ENCODE measurements at regions not wholly inside any gene's neighbourhood (a gene's known extent, or its start where the extent isn't known, plus 50 kb on each side); places are given as distances from the start of the nearest gene placed in this dataset.
"Not testable (repeated sequence)": the region's sequence is repeated elsewhere in the genome, so short reads cannot be mapped to it uniquely, and the experiment has no call there.

DNA sequence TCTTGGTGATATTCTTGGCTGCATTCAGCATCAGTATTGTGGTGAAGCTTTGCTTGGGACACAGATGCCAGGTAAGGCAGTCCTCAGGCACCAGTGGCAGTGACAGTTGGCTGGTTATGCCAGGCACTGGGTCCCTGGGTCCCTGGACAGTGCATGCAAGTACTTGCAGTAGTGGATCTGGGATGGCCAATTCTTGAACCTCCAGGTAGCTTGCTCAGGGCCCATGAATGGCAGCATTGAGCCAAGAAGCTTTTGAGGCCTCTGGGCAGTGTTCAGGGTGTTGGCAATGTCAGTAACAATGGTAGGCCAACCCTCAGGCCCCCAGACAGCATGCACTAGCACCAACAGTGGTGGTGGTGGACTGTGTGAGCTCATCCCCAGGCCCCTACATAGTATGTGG lies 106.8 kb upstream of the ANXA10 start:
- Histone ChIP-seq H3K27me3 (ENCODE audit: insufficient read depth, low read length, poor library complexity, severe bottlenecking) (no peaks in the 10 kb centered on the region), H3K4me3 (ENCODE audit: low read length) (no peak overlapping the region), H3K27ac (ENCODE audit: low read depth, low read length) (no peak overlapping the region), H3K4me1 (ENCODE audit: insufficient read depth, low read length) (no peaks in the 10 kb centered on the region), H3K36me3 (ENCODE audit: insufficient read depth, low read length) (no peaks in the 10 kb centered on the region), H3K9me3 (ENCODE audit: low read length) (no peaks in the 10 kb centered on the region)
- POLR2A ChIA-PET: no interaction called here
- H3K36me3 Mint-ChIP-seq: no peaks in the 10 kb centered on the region
- no peaks in the 10 kb centered on the region for H3K4me1 Mint-ChIP-seq
- no peaks in the 10 kb centered on the region for H3K27me3 Mint-ChIP-seq
- H3K9me3 Mint-ChIP-seq: peaks cover 7 to 21% (median 12%) of the 10 kb centered on the region in 5 donors
- no peak for DNase-seq
- no peak overlapping the region for H3K4me3 Mint-ChIP-seq
- H3K27ac Mint-ChIP-seq: no peak overlapping the region
- CTCF ChIA-PET: no interaction called here

DNA sequence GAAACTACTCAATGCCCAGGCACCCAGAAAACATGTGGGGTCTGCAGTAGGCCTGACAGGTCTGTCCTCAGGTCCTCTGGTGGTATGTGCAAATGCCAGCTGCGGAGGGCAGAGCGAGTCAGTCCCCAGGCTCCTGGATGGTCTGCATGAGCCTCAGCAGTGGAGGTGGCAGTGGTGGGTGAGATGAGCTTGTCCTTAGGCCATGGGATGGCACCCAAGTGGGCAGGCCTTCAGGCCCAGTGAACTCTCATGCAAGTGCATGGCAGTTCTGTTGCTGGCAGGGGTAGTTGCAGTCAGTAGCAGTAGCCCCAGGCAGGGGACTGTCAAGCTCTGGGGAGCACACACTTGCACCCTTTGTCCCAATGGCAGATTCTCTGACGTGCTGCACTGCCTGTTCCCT lies 106.3 kb upstream of the ANXA10 start:
- Histone ChIP-seq H3K27me3 (ENCODE audit: insufficient read depth, low read length, poor library complexity, severe bottlenecking) (no peaks in the 10 kb centered on the region), H3K27ac (ENCODE audit: low read depth, low read length) (no peak overlapping the region), H3K4me1 (ENCODE audit: insufficient read depth, low read length) (no peaks in the 10 kb centered on the region), H3K9me3 (ENCODE audit: low read length) (no peaks in the 10 kb centered on the region), H3K4me3 (ENCODE audit: low read length) (no peak overlapping the region), H3K36me3 (ENCODE audit: insufficient read depth, low read length) (no peaks in the 10 kb centered on the region)
- DNase-seq: no peak
- Mint-ChIP-seq H3K9me3 (peaks cover 7 to 17% (median 12%) of the 10 kb centered on the region in 5 donors), H3K4me3 (no peak overlapping the region), H3K4me1 (no peaks in the 10 kb centered on the region), H3K27me3 (no peaks in the 10 kb centered on the region), H3K27ac (no peak overlapping the region), H3K36me3 (no peaks in the 10 kb centered on the region)
- ChIA-PET POLR2A (no interaction called here), CTCF (no interaction called here)

DNA sequence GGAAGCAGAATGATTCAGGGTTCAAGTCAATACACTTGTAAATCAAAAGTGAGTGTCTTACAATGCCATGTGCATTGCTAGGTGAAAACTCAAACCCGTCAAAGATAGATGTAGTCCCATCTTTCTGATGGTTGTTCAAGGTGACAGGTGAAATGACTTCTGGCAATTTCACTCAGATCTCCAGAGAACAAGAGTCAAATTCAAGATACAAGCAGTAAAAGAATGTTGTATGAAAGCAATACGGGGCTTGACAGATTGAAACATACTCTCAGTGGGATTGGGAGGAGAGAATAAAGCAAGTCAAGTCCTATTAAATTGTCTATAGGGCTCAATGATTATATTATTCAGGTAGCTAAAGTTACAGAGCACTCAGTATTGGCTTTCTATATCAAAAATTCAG lies 105.1 kb upstream of the ANXA10 start:
- DNase-seq: no peak
- CTCF ChIA-PET: no interaction called here
- Mint-ChIP-seq H3K9me3 (peaks cover 7 to 13% (median 12%) of the 10 kb centered on the region in 5 donors), H3K27ac (no peak overlapping the region), H3K4me1 (no peaks in the 10 kb centered on the region), H3K4me3 (no peak overlapping the region), H3K27me3 (no peaks in the 10 kb centered on the region), H3K36me3 (no peaks in the 10 kb centered on the region)
- H3K27ac ChIP-seq (ENCODE audit: low read depth, low read length): no peak overlapping the region
- H3K36me3 ChIP-seq (ENCODE audit: insufficient read depth, low read length): no peaks in the 10 kb centered on the region
- no peak overlapping the region for H3K4me3 ChIP-seq (ENCODE audit: low read length)
- POLR2A ChIA-PET: no interaction called here
- H3K27me3 ChIP-seq (ENCODE audit: insufficient read depth, low read length, poor library complexity, severe bottlenecking): no peaks in the 10 kb centered on the region
- H3K4me1 ChIP-seq (ENCODE audit: insufficient read depth, low read length): no peaks in the 10 kb centered on the region
- no peaks in the 10 kb centered on the region for H3K9me3 ChIP-seq (ENCODE audit: low read length)

DNA sequence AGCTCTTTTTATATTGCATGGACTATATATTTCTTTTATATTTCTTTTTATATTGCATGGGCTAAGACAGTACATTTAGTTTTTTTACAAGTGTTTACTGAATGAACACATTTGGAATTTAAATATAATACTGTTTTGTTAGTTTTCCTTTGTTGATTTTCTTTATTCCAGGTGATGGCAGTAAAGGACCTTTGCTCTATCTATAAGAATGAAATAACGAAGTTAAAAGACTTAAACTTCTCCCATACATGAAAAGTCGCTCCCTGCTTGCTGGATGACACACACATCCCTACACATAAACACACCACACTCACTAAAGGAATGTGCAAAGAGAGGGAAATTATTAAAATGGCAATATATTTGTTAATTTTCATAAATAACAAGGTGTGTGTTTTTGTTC lies 102.5 kb upstream of the ANXA10 start:
- Histone ChIP-seq H3K27ac (ENCODE audit: low read depth, low read length) (no peak overlapping the region), H3K9me3 (ENCODE audit: low read length) (no peaks in the 10 kb centered on the region), H3K4me3 (ENCODE audit: low read length) (no peak overlapping the region), H3K27me3 (ENCODE audit: insufficient read depth, low read length, poor library complexity, severe bottlenecking) (no peaks in the 10 kb centered on the region), H3K4me1 (ENCODE audit: insufficient read depth, low read length) (no peaks in the 10 kb centered on the region), H3K36me3 (ENCODE audit: insufficient read depth, low read length) (no peaks in the 10 kb centered on the region)
- Mint-ChIP-seq H3K27ac (no peak overlapping the region), H3K36me3 (no peaks in the 10 kb centered on the region), H3K4me1 (no peaks in the 10 kb centered on the region), H3K4me3 (no peak overlapping the region), H3K9me3 (peaks cover 0 to 8% (median 6%) of the 10 kb centered on the region in 5 donors), H3K27me3 (no peaks in the 10 kb centered on the region)
- ChIA-PET CTCF (no interaction called here), POLR2A (no interaction called here)
- no peak for DNase-seq

DNA sequence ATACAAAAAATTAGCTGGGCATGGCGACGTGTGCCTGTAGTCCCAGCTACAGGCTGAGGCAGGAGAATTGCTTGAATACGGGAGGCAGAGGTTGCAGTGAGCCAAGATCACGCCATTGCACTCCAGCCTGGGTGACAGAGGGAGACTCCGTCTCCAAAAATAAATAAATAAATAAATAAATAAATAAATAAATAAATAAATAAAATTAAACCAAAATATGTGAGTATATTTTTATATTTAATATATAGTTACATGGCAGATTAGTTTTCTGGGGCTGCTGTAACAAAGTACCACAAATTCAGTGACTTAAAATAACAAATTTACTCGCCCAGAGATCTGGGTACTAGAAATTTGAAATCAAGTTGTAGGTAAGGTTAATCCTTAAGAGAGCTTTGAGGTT lies 84.2 kb upstream of the ANXA10 start:
- H3K9me3 Mint-ChIP-seq; H3K27me3 Mint-ChIP-seq; H3K27me3 ChIP-seq (ENCODE audit: insufficient read depth, low read length, poor library complexity, severe bottlenecking); H3K9me3 ChIP-seq (ENCODE audit: low read length); H3K4me1 Mint-ChIP-seq; H3K4me3 ChIP-seq (ENCODE audit: low read length); H3K4me3 Mint-ChIP-seq; DNase-seq; H3K36me3 ChIP-seq (ENCODE audit: insufficient read depth, low read length); CTCF ChIA-PET; H3K4me1 ChIP-seq (ENCODE audit: insufficient read depth, low read length); H3K27ac ChIP-seq (ENCODE audit: low read depth, low read length); H3K27ac Mint-ChIP-seq; H3K36me3 Mint-ChIP-seq; POLR2A ChIA-PET: not testable (repeated sequence)

DNA sequence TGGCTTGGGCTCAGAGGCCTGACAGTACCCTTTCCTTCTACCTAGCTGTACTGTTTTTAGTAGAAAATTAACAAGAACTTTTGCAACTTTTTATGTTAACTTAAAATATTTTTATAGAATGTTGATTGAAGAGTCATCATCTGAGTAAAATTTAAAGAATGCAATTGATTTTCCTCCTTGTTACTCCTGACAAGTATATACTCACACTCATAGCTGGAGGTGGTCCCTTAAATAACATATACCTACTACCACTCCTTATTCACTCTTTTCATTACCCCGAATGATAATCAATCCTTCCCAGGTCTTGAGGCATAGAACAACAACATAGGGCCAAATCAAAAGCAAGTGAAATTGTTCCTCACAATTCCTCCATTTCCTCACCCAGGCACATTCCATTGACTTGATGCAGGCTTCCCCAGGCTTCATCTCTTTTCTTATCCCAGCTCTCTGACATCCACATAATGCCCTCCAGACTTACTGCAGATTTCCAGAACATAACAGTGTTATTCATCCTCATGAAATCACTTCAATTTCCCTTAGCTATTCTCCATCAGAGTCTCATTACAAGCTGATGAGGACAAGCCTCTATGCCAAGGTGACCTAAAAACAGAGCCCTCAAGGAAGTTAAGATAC lies 73.2 kb upstream of the ANXA10 start:
- Mint-ChIP-seq H3K4me3 (no peak overlapping the region), H3K4me1 (no peaks in the 10 kb centered on the region), H3K9me3 (peaks cover 0 to 12% (median 4%) of the 10 kb centered on the region in 5 donors), H3K27ac (no peak overlapping the region), H3K27me3 (no peaks in the 10 kb centered on the region), H3K36me3 (no peaks in the 10 kb centered on the region)
- Histone ChIP-seq H3K4me1 (ENCODE audit: insufficient read depth, low read length) (no peaks in the 10 kb centered on the region), H3K36me3 (ENCODE audit: insufficient read depth, low read length) (no peaks in the 10 kb centered on the region), H3K9me3 (ENCODE audit: low read length) (no peaks in the 10 kb centered on the region), H3K27ac (ENCODE audit: low read depth, low read length) (no peak overlapping the region), H3K27me3 (ENCODE audit: insufficient read depth, low read length, poor library complexity, severe bottlenecking) (no peaks in the 10 kb centered on the region), H3K4me3 (ENCODE audit: low read length) (no peak overlapping the region)
- DNase-seq: no peak
- ChIA-PET POLR2A (no interaction called here), CTCF (no interaction called here)

DNA sequence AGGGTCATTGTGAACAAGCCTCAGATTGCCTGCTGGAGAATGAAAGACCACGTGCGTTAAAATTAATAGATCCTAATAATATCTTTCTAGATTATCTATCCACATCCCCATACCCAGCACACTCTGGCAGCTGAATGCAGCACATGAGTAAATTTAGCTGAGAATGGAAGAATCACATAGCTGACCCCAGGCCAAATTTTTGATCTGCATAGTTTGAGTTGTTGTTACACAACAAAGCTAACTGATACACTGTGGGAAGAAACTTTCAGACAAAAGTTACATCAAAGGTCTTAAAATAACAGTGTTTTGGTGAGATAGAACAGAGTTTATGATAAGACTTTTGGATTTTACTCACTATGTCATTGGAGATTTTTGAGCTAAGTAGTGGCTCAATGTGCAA lies 72.4 kb upstream of the ANXA10 start:
- Histone ChIP-seq H3K4me1 (ENCODE audit: insufficient read depth, low read length) (no peaks in the 10 kb centered on the region), H3K27ac (ENCODE audit: low read depth, low read length) (no peak overlapping the region), H3K4me3 (ENCODE audit: low read length) (no peak overlapping the region), H3K27me3 (ENCODE audit: insufficient read depth, low read length, poor library complexity, severe bottlenecking) (no peaks in the 10 kb centered on the region), H3K9me3 (ENCODE audit: low read length) (no peaks in the 10 kb centered on the region), H3K36me3 (ENCODE audit: insufficient read depth, low read length) (no peaks in the 10 kb centered on the region)
- Mint-ChIP-seq H3K4me3 (no peak overlapping the region), H3K9me3 (peaks cover 0 to 12% (median 4%) of the 10 kb centered on the region in 5 donors), H3K4me1 (no peaks in the 10 kb centered on the region), H3K27me3 (no peaks in the 10 kb centered on the region), H3K36me3 (no peaks in the 10 kb centered on the region), H3K27ac (no peak overlapping the region)
- no peak for DNase-seq
- CTCF ChIA-PET: no interaction called here
- POLR2A ChIA-PET: no interaction called here

DNA sequence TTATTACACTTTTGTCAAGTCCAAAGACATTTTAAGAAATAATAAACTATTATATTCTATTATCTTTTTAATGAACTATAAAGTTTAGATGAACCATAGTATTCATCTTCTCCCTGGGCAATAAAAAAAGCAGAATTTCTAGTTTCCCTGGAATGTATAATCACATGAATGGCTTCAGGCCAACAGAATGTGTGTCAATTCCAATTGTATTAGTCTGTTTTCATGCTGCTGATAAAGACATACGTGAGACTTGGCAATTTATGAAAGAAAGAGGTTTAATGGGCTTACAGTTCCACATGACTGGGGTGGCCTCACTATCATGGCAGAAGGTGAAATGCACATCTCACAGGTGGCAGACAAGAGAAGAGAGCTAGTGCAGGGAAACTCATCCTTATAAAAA lies 70.7 kb upstream of the ANXA10 start:
- no peak for DNase-seq
- H3K4me1 ChIP-seq (ENCODE audit: insufficient read depth, low read length): no peaks in the 10 kb centered on the region
- Mint-ChIP-seq H3K4me1 (no peaks in the 10 kb centered on the region), H3K4me3 (no peak overlapping the region), H3K27me3 (no peaks in the 10 kb centered on the region), H3K36me3 (no peaks in the 10 kb centered on the region), H3K9me3 (peaks cover 0 to 7% (median 2%) of the 10 kb centered on the region in 5 donors), H3K27ac (no peak overlapping the region)
- H3K9me3 ChIP-seq (ENCODE audit: low read length): no peaks in the 10 kb centered on the region
- H3K4me3 ChIP-seq (ENCODE audit: low read length): no peak overlapping the region
- no peak overlapping the region for H3K27ac ChIP-seq (ENCODE audit: low read depth, low read length)
- POLR2A ChIA-PET: no interaction called here
- H3K27me3 ChIP-seq (ENCODE audit: insufficient read depth, low read length, poor library complexity, severe bottlenecking): no peaks in the 10 kb centered on the region
- no peaks in the 10 kb centered on the region for H3K36me3 ChIP-seq (ENCODE audit: insufficient read depth, low read length)
- CTCF ChIA-PET: no interaction called here

DNA sequence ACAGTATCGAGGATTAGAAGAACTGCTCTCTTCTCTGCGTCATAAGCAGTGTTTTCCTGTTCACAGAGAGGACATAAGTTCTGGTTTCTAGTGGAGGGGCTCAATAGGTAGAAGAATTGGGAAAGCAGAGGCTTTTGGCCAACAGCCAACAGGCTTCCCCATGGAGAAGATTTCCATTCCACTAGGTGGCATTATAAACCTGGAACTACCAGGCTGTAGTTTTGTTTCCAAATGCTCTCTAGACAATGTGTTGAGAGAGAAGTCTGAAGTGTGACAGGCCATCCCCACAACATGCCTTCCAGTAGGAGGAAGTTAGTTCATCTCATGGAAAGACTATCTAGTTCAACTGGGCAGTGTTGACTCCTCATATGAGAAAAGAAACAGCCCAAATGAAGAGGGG lies 63.8 kb upstream of the ANXA10 start:
- no peak for DNase-seq
- H3K4me3 ChIP-seq (ENCODE audit: low read length): no peak overlapping the region
- POLR2A ChIA-PET: no interaction called here
- no peak overlapping the region for H3K27ac ChIP-seq (ENCODE audit: low read depth, low read length)
- Mint-ChIP-seq H3K9me3 (peaks cover 0 to 2% (median 0%) of the 10 kb centered on the region in 5 donors), H3K36me3 (no peaks in the 10 kb centered on the region), H3K27ac (no peak overlapping the region), H3K4me3 (no peak overlapping the region), H3K4me1 (no peaks in the 10 kb centered on the region), H3K27me3 (no peaks in the 10 kb centered on the region)
- H3K4me1 ChIP-seq (ENCODE audit: insufficient read depth, low read length): no peaks in the 10 kb centered on the region
- H3K36me3 ChIP-seq (ENCODE audit: insufficient read depth, low read length): no peaks in the 10 kb centered on the region
- CTCF ChIA-PET: no interaction called here
- no peaks in the 10 kb centered on the region for H3K27me3 ChIP-seq (ENCODE audit: insufficient read depth, low read length, poor library complexity, severe bottlenecking)
- H3K9me3 ChIP-seq (ENCODE audit: low read length): no peaks in the 10 kb centered on the region
